ENCODE measurements at regions not wholly inside any gene's neighbourhood (a gene's known extent, or its start where the extent isn't known, plus 50 kb on each side); places are given as distances from the start of the nearest gene placed in this dataset.

GRCh38 chr5:133905424-133905823 lies 63.0 kb downstream of the C5orf15 start:
- DNase-seq (ENCODE audit: missing footprints) (no peak), ATAC-seq (no peak)
- intact Hi-C loops (cut with DNase I) = no loop called here

- intact Hi-C loops (cut with DNase I) = no loop called here
- no peak for ATAC-seq
- no peak for DNase-seq (ENCODE audit: missing footprints)
Measured at GRCh38 chr5:133904641-133905040, 63.8 kb downstream of the C5orf15 start.

- intact Hi-C loops (cut with DNase I) = no loop called here
- ATAC-seq (no peak), DNase-seq (ENCODE audit: missing footprints) (no peak)
Measured at GRCh38 chr5:133902511-133903118, 65.8 kb downstream of the C5orf15 start.

GRCh38 chr5:133900534-133901270 lies 67.7 kb downstream of the C5orf15 start:
- intact Hi-C loops (cut with DNase I) = no loop called here
- DNase-seq (ENCODE audit: missing footprints) (no peak), ATAC-seq (no peak)

GRCh38 chr5:133899506-133899905 lies 68.9 kb downstream of the C5orf15 start:
- intact Hi-C loops (cut with DNase I) = no loop called here
- no peak for ATAC-seq

GRCh38 chr5:133898440-133898839 lies 70.0 kb downstream of the C5orf15 start:
- intact Hi-C loops (cut with DNase I) = no loop called here
- DNase-seq (ENCODE audit: missing footprints) = no peak
- no peak for ATAC-seq

More at GRCh38 chr5:133899506-133899905, 68.9 kb downstream of the C5orf15 start:
- DNase-seq (ENCODE audit: missing footprints) = no peak

- ATAC-seq (no peak), DNase-seq (ENCODE audit: missing footprints) (no peak)
- intact Hi-C loops (cut with DNase I) = no loop called here
Measured at GRCh38 chr5:133897431-133897830, 71.0 kb downstream of the C5orf15 start.

GRCh38 chr5:133896873-133897272 lies 71.6 kb downstream of the C5orf15 start:
- DNase-seq (ENCODE audit: missing footprints) (no peak), ATAC-seq (no peak)
- intact Hi-C loops (cut with DNase I) = no loop called here

GRCh38 chr5:133895979-133896845 lies 72.2 kb downstream of the C5orf15 start:
- DNase-seq (ENCODE audit: missing footprints) = no peak
- intact Hi-C loops (cut with DNase I) = no loop called here
- no peak for ATAC-seq

GRCh38 chr5:133894143-133894542 lies 74.3 kb downstream of the C5orf15 start:
- intact Hi-C loops (cut with DNase I) = no loop called here
- ATAC-seq = peak; percentile 74
- DNase-seq (ENCODE audit: missing footprints) = no peak

- ATAC-seq (no peak), DNase-seq (ENCODE audit: missing footprints) (no peak)
- intact Hi-C loops (cut with DNase I) = no loop called here
Measured at GRCh38 chr5:133892774-133893173, 75.7 kb downstream of the C5orf15 start.

GRCh38 chr5:133892306-133892705 lies 76.1 kb downstream of the C5orf15 start:
- intact Hi-C loops (cut with DNase I) = no loop called here
- DNase-seq (ENCODE audit: missing footprints) = no peak
- no peak for ATAC-seq

- no peak for ATAC-seq
- intact Hi-C loops (cut with DNase I) = no loop called here
Measured at GRCh38 chr5:133891390-133891789, 77.0 kb downstream of the C5orf15 start.

GRCh38 chr5:133890776-133891280 lies 77.6 kb downstream of the C5orf15 start:
- no peak for ATAC-seq
- DNase-seq (ENCODE audit: missing footprints) = no peak
- intact Hi-C loops (cut with DNase I) = no loop called here

More at GRCh38 chr5:133891390-133891789, 77.0 kb downstream of the C5orf15 start:
- DNase-seq (ENCODE audit: missing footprints) = no peak

GRCh38 chr5:133890314-133890713 lies 78.1 kb downstream of the C5orf15 start:
- intact Hi-C loops (cut with DNase I) = no loop called here
- DNase-seq (ENCODE audit: missing footprints) = no peak
- no peak for ATAC-seq

GRCh38 chr5:133889271-133889905 lies 79.0 kb downstream of the C5orf15 start:
- intact Hi-C loops (cut with DNase I) = no loop called here
- DNase-seq (ENCODE audit: missing footprints) (no peak), ATAC-seq (no peak)

- ATAC-seq (no peak), DNase-seq (ENCODE audit: missing footprints) (no peak)
Measured at GRCh38 chr5:133888625-133888991, 79.8 kb downstream of the C5orf15 start.

GRCh38 chr5:133885566-133885965 lies 82.9 kb downstream of the C5orf15 start:
- ATAC-seq (no peak), DNase-seq (ENCODE audit: missing footprints) (no peak)
- intact Hi-C loops (cut with DNase I) = no loop called here

More at GRCh38 chr5:133888625-133888991, 79.8 kb downstream of the C5orf15 start:
- intact Hi-C loops (cut with DNase I) = no loop called here

All from Right ventricle myocardium inferior (tissue), 1 donor.